Effector memory CD8-positive, alpha-beta T cell (primary cell): ENCODE measurements at regions not wholly inside any gene's neighbourhood (a gene's known extent, or its start where the extent isn't known, plus 50 kb on each side); places are given as distances from the start of the nearest gene placed in this dataset.

Source experiments
- ATAC-seq: fragments of 150-1000 bp; cut with Tn5 transposase; replicated peaks from 2 replicates; pipeline ENCODE4 v1.10.0; 2021; ENCODE audit warnings: mild to moderate bottlenecking, moderate library complexity
- DNase-seq, 3 experiments: peaks; one replicate each; pipeline ENCODE4 v3.0.0; 2021
- H3K27ac Mint-ChIP-seq, 2 donors: one replicate each; pipeline ENCODE4 v1.8.0; 2022; ENCODE audit warnings: mild to moderate bottlenecking in 2 of 2, mixed read lengths in 2 of 2, moderate library complexity in 2 of 2
- H3K27me3 Mint-ChIP-seq, 2 donors: one replicate each; pipeline ENCODE4 v1.8.0; 2022; ENCODE audit warnings: mixed read lengths in 2 of 2
- H3K36me3 Mint-ChIP-seq: one replicate; pipeline ENCODE4 v1.8.0; 2022; ENCODE audit warnings: mild to moderate bottlenecking, moderate library complexity, mixed read lengths; ENCODE audit not compliant: insufficient read depth
- H3K4me1 Mint-ChIP-seq, 2 donors: one replicate each; pipeline ENCODE4 v1.8.0; 2022; ENCODE audit warnings: low read depth in 2 of 2, mixed read lengths in 2 of 2
- H3K4me3 Mint-ChIP-seq, 2 donors: one replicate each; pipeline ENCODE4 v1.8.0; 2022; ENCODE audit warnings: mild to moderate bottlenecking in 2 of 2, mixed read lengths in 2 of 2, moderate library complexity in 2 of 2
- H3K9me3 Mint-ChIP-seq, 2 donors: one replicate each; pipeline ENCODE4 v1.8.0; 2022; ENCODE audit warnings: mixed read lengths in 2 of 2

DNA sequence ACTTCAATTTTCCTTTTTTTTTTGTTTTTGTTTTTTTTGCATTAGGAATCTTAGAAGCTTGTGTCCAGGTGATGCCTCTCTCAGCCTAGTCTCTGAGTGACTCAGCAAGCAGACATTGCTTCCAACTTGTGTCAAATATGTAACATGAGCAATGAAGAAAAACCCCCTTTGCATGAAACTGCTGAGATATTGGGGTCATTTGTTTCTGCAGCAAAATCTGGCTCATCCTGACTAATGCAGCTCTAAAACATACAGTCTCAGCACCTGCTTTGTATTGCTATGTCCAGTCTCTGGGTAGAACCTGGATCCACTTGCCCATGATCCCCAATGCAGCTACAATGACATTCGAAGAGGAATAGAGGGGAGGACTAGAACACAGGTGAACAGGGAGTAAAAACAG is 55.7 kb upstream of the LRFN2 start:
- DNase-seq (no peak), ATAC-seq (no peak)
- Mint-ChIP-seq H3K36me3 (no peaks in the 10 kb centered on the region), H3K4me3 (no peak overlapping the region), H3K9me3 (no peaks in the 10 kb centered on the region), H3K27me3 (peaks cover 15 to 20% of the 10 kb centered on the region in 2 donors), H3K4me1 (peaks cover 7 to 19% of the 10 kb centered on the region in 2 donors), H3K27ac (no peak overlapping the region)

DNA sequence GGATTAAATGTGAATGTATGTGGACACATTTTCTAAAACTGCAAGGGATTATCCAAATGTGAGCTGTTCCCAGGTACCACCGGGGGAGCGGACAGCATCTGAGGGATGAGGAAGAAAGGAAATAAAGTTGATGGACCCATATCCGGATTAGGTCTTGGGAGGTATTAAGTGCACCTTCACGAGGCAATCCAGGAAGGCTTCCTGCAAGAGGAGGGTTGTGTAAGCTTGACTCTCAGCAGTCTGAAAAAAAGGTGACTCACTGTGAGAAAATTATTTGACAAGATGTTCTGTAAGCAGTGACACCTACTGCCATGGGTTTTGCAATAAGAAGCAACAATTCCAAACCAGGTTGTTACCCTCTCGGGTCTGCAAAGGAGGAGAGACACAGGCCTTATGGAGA is 55.0 kb upstream of the LRFN2 start:
- peaks cover 7 to 19% of the 10 kb centered on the region in 2 donors for H3K4me1 Mint-ChIP-seq
- H3K9me3 Mint-ChIP-seq = no peaks in the 10 kb centered on the region
- H3K36me3 Mint-ChIP-seq = no peaks in the 10 kb centered on the region
- no peak overlapping the region for H3K4me3 Mint-ChIP-seq
- H3K27me3 Mint-ChIP-seq = peaks cover 8 to 17% of the 10 kb centered on the region in 2 donors
- H3K27ac Mint-ChIP-seq = no peak overlapping the region
- no peak for ATAC-seq
- DNase-seq = no peak

DNA sequence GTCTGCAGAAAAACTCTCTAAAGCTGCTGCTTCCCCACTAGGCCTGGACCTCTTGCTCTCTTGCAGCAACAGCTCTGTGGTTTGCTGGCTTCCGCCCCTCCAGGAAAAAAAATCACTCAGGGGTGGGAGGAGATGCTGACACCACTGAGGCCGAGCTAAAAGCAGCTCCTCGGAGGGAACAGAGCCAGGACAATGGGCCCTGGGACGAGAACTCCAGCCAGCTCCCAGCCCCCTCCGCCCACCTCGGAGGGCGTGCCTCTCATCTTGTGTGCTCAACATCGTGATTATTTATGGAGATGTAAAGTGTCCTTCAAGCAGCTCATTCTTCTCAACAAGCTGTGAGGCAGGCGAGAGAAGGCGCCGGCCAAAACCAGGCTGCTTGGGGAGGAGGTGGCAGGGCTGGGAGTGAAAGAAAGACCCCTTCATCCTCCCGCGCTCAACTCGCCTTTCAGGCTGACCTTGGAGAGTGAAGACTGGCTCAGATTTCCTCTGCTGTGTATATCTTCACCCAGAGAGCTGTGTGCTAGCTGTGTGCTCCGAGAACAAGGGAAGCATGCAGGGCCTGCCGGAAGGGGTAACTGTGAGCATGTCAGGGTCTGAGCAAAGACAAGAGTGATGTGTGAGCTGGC is 53.5 kb upstream of the LRFN2 start:
- peak overlapping the region; percentile 61 to 81 for H3K27ac Mint-ChIP-seq
- peak; percentile 44 for ATAC-seq
- H3K36me3 Mint-ChIP-seq = no peaks in the 10 kb centered on the region
- H3K9me3 Mint-ChIP-seq = no peaks in the 10 kb centered on the region
- DNase-seq = peak in 1 of 3 experiments; percentile 1
- peaks cover 7 to 9% of the 10 kb centered on the region in 2 donors for H3K27me3 Mint-ChIP-seq
- peaks cover 7 to 19% of the 10 kb centered on the region in 2 donors for H3K4me1 Mint-ChIP-seq
- peak overlapping the region; percentile 57 to 61 for H3K4me3 Mint-ChIP-seq
